GM18520 (cell line): ENCODE measurements at regions not wholly inside any gene's neighbourhood (a gene's known extent, or its start where the extent isn't known, plus 50 kb on each side); places are given as distances from the start of the nearest gene placed in this dataset.
"Not testable (repeated sequence)": the region's sequence is repeated elsewhere in the genome, so short reads cannot be mapped to it uniquely, and the experiment has no call there.

Experiments used
- ATAC-seq: cut with Tn5 transposase; IDR thresholded peaks from one replicate; pipeline ENCODE4 v1.9.1; 2021; ENCODE audit not compliant: unreplicated experiment

- no peak for ATAC-seq
Measured at GRCh38 chr12:131333621-131334440, 377.1 kb upstream of the SFSWAP start.

- ATAC-seq: no peak
Measured at GRCh38 chr12:131334835-131335234, 376.1 kb upstream of the SFSWAP start.

- ATAC-seq: no peak
Measured at GRCh38 chr12:131335456-131335855, 375.4 kb upstream of the SFSWAP start.

- ATAC-seq: not testable (repeated sequence)
Measured at GRCh38 chr12:131337861-131338260, 373.0 kb upstream of the SFSWAP start.

GRCh38 chr12:131340616-131341210, 370.2 kb upstream of the SFSWAP start:
- ATAC-seq: no peak

GRCh38 chr12:131341608-131342007, 369.3 kb upstream of the SFSWAP start:
- not testable (repeated sequence) for ATAC-seq

GRCh38 chr12:131343436-131343835, 367.5 kb upstream of the SFSWAP start:
- ATAC-seq: not testable (repeated sequence)

GRCh38 chr12:131344715-131345520, 366.0 kb upstream of the SFSWAP start:
- ATAC-seq: not testable (repeated sequence)

GRCh38 chr12:131345521-131346436, 365.1 kb upstream of the SFSWAP start:
- ATAC-seq: no peak

- no peak for ATAC-seq
Measured at GRCh38 chr12:131346555-131347344, 364.1 kb upstream of the SFSWAP start.

- ATAC-seq: no peak
Measured at GRCh38 chr12:131347345-131347714, 363.6 kb upstream of the SFSWAP start.

- ATAC-seq: no peak
Measured at GRCh38 chr12:131347732-131348131, 363.2 kb upstream of the SFSWAP start.

- ATAC-seq: no peak
Measured at GRCh38 chr12:131348231-131348630, 362.7 kb upstream of the SFSWAP start.

GRCh38 chr12:131348646-131349045, 362.2 kb upstream of the SFSWAP start:
- ATAC-seq: no peak

GRCh38 chr12:131349397-131350127, 361.3 kb upstream of the SFSWAP start:
- no peak for ATAC-seq

GRCh38 chr12:131350943-131351318, 360.0 kb upstream of the SFSWAP start:
- ATAC-seq: no peak

GRCh38 chr12:131351319-131352028, 359.4 kb upstream of the SFSWAP start:
- ATAC-seq: no peak

GRCh38 chr12:131352296-131352900, 358.5 kb upstream of the SFSWAP start:
- ATAC-seq: no peak
